Right forelimb (tissue), 1 donor: ENCODE measurements at regions not wholly inside any gene's neighbourhood (a gene's known extent, or its start where the extent isn't known, plus 50 kb on each side); places are given as distances from the start of the nearest gene placed in this dataset.
A peak's percentile ranks its signal among the peaks of the same experiment; 100 is the strongest.

Experiments
- DNase-seq: peaks from one replicate; pipeline ENCODE4 v3.0.0-alpha.2; 2018

GRCh38 chr2:240384711-240385450 is 50.6 kb upstream of the GPC1 start:
- peak; percentile 43 for DNase-seq

DNA sequence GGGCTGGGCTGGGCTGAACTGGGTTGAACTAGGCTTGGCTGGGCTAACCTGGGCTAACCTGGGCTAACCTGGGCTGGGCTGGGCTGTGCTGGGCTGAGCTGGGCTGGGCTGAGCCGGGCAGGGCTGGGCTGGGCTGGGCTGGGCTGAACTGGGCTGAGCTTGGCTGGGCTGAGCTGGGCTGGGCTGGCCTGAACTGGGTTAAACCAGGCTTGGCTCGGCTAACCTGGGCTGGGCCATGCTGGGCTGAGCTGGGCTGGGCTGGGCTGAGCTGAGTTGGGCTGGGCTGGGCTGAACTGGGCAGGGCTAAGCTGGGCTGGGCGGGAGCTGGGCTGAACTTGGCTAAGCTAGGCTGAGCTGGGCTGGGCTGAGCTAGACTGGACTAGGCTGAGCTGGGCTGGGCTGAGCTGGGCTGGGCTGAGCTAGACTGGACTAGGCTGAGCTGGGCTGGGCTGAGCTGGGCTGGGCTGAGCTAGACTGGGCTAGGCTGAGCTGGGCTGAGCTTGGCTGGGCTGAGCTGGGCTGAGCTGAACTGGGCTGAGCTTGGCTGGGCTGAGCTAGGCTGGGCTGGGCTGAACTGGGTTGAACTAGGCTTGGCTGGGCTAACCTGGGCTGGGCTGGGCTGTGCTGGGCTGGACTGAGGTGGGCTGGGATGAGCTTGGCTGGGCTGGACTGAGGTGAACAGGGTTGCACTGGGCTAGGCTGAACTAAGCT is 49.9 kb upstream of the GPC1 start:
- DNase-seq: peak; percentile 34
